H1 (cell line): ENCODE measurements at regions not wholly inside any gene's neighbourhood (a gene's known extent, or its start where the extent isn't known, plus 50 kb on each side); places are given as distances from the start of the nearest gene placed in this dataset.
"Not testable (repeated sequence)": the region's sequence is repeated elsewhere in the genome, so short reads cannot be mapped to it uniquely, and the experiment has no call there.

Source experiments
- EZH2 ChIP-seq: fragments of 200-600 bp; sonication (generic); IDR thresholded peaks from 2 replicates; pipeline ENCODE4 v1.7.1; 2012; ENCODE audit warnings: low read depth, mild to moderate bottlenecking, moderate library complexity, low read length, inconsistent platforms; ENCODE audit not compliant: severe bottlenecking
- KDM1A ChIP-seq: fragments of 200-600, 300-600 bp; sonication (generic); IDR thresholded peaks from 2 replicates; pipeline ENCODE4 v1.7.1; 2016; ENCODE audit warnings: mild to moderate bottlenecking, low read length, borderline replicate concordance
- POLR2AphosphoS5 ChIP-seq: IDR thresholded peaks from 2 replicates; pipeline ENCODE4 v1.6.1; 2011; ENCODE audit warnings: low read depth, low read length
- TBP ChIP-seq: IDR thresholded peaks from 2 replicates; pipeline ENCODE4 v1.6.1; 2011; ENCODE audit warnings: low read depth, low read length, improper control_type of control experiment
- TF ChIP-seq, protein P1 (sequence below): IDR thresholded peaks from 2 replicates; pipeline ENCODE4 v1.6.1; 2011; ENCODE audit warnings: low read length, improper control_type of control experiment
- TF ChIP-seq, protein P2 (sequence below), 3 experiments: IDR thresholded peaks; 1 replicate in 2 of 3; 2 replicates in 1 of 3; pipeline versions ENCODE4 v1.5.1 to v1.6.1; 2011; ENCODE audit warnings: low read length in 3 of 3, mild to moderate bottlenecking in 3 of 3, inconsistent platforms in 2 of 3, low read depth in 1 of 3, moderate library complexity in 1 of 3; ENCODE audit not compliant: insufficient read depth in 1 of 3; ENCODE audit errors: control extremely low read depth in 1 of 3
- TF ChIP-seq, protein P3 (sequence below): IDR thresholded peaks from 2 replicates; pipeline ENCODE4 v1.6.1; 2012; ENCODE audit warnings: inconsistent platforms

DNA sequence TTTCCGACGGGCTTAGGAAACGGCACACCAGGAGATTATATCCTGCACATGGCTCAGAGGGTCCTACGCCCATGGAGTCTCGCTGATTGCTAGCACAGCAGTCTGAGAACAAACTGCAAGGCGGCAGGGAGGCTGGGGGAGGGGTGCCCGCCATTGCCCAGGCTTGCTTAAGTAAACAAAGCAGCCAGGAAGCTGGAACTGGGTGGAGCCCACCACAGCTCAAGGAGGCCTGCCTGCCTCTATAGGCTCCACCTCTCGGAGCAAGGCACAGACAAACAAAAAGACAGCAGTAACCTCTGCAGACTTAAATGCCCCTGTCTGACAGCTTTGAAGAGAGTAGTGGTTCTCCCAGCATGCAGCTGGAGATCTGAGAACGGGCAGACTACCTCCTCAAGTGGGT lies 722.6 kb downstream of the BRINP3 start:
- TF ChIP-seq, protein P1, sequence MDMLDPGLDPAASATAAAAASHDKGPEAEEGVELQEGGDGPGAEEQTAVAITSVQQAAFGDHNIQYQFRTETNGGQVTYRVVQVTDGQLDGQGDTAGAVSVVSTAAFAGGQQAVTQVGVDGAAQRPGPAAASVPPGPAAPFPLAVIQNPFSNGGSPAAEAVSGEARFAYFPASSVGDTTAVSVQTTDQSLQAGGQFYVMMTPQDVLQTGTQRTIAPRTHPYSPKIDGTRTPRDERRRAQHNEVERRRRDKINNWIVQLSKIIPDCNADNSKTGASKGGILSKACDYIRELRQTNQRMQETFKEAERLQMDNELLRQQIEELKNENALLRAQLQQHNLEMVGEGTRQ: not testable (repeated sequence)
- TF ChIP-seq POLR2AphosphoS5, EZH2, KDM1A, TBP: not testable (repeated sequence)
- TF ChIP-seq, protein P2, sequence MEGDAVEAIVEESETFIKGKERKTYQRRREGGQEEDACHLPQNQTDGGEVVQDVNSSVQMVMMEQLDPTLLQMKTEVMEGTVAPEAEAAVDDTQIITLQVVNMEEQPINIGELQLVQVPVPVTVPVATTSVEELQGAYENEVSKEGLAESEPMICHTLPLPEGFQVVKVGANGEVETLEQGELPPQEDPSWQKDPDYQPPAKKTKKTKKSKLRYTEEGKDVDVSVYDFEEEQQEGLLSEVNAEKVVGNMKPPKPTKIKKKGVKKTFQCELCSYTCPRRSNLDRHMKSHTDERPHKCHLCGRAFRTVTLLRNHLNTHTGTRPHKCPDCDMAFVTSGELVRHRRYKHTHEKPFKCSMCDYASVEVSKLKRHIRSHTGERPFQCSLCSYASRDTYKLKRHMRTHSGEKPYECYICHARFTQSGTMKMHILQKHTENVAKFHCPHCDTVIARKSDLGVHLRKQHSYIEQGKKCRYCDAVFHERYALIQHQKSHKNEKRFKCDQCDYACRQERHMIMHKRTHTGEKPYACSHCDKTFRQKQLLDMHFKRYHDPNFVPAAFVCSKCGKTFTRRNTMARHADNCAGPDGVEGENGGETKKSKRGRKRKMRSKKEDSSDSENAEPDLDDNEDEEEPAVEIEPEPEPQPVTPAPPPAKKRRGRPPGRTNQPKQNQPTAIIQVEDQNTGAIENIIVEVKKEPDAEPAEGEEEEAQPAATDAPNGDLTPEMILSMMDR (IDR thresholded peaks at IDR 0.05; ENCODE audit: control extremely low read depth in 1 of 3, insufficient read depth in 1 of 3, low read depth in 1 of 3, low read length in 3 of 3): not testable (repeated sequence)
- TF ChIP-seq, protein P3, sequence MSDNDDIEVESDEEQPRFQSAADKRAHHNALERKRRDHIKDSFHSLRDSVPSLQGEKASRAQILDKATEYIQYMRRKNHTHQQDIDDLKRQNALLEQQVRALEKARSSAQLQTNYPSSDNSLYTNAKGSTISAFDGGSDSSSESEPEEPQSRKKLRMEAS: not testable (repeated sequence)
